ENCODE measurements at regions not wholly inside any gene's neighbourhood (a gene's known extent, or its start where the extent isn't known, plus 50 kb on each side); places are given as distances from the start of the nearest gene placed in this dataset.
"Not testable (repeated sequence)": the region's sequence is repeated elsewhere in the genome, so short reads cannot be mapped to it uniquely, and the experiment has no call there.

DNA sequence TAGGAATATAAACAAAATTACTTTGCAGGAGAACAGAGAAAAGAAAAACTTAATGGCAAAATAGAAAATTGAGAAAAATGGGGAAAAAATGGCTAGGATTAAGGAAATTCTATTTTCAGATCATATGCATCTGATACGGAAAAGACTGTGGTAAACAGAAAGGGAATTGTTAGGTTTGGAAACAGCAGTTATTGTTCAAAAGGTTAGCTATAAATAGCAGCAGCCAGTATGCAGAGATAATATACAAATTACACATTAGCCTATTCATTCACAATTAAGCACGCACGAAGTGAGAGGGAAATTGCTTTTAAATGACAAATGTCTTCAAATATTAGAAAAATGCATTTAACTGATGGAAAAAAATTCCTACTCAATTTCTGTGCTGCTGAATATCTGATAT lies 224.1 kb upstream of the FAM3C start:
- no peak for DNase-seq

DNA sequence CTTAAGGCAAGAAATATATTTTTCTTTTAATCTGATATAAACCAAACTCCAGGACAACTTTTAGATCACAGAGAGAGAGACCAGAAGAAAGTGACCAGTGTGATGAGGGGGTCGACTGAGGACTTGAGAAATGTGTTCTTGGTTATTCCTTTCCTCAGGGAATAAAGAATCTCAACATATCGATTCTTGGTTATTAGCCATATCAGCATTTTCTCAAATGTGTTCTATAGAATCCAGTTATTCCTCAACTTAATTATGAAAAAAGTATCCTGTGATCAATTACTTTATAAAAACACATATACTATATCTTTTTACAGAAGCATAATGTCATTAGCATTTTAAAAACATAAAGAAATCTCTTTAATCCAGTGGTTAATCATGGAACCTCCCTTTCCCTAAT lies 222.1 kb upstream of the FAM3C start:
- DNase-seq, result no peak

GRCh38 chr7:121610243-121610642 lies 214.1 kb upstream of the FAM3C start:
- DNase-seq, result peak; percentile 77

- DNase-seq, result no peak
Measured at GRCh38 chr7:121609208-121609607, 213.1 kb upstream of the FAM3C start.

GRCh38 chr7:121608785-121609184 lies 212.7 kb upstream of the FAM3C start:
- DNase-seq, result peak; percentile 40

- DNase-seq, result not testable (repeated sequence)
Measured at GRCh38 chr7:121608183-121608582, 212.1 kb upstream of the FAM3C start.

DNA sequence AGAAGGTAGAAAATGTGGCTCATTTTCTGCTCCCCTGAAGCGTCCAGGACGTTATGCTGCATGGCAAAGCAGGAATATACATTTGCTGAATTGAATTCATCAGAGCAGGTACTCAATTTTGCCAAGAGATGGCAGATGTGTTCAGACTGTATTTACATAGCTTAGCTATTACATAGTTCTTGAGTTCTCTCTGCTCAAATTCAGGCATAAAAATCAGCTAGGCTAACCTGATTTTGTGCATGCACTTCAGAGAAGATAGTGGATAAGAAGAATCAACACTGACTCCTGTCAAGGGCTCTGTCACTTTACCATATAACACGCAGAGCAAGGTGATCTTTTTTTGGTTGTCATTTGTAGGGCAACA lies 209.2 kb upstream of the FAM3C start:
- DNase-seq, result peak; percentile 42

GRCh38 chr7:121604627-121605316 lies 208.7 kb upstream of the FAM3C start:
- DNase-seq, result no peak

GRCh38 chr7:121603886-121604285 lies 207.8 kb upstream of the FAM3C start:
- no peak for DNase-seq

DNA sequence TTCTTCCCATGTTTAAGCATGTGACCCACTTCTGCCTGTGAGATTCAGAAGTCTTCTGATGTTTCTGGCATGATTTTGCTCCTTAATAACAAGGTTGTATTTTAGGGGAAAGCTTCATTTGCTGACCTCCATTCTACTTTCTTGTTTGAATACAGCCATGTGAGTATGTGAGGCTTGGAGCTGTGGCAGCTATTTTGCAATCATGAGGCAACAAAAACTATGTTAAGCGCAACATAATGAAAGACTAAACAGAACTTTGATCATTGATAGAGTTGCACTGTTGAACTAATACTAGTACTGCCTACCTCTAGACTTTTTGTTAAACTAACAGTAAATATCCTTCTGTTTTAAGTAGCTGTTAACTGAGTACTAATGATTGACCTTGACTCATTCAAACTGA lies 203.8 kb upstream of the FAM3C start:
- DNase-seq, result no peak

GRCh38 chr7:121595758-121596696 lies 199.9 kb upstream of the FAM3C start:
- peak; percentile 80 for DNase-seq

DNA sequence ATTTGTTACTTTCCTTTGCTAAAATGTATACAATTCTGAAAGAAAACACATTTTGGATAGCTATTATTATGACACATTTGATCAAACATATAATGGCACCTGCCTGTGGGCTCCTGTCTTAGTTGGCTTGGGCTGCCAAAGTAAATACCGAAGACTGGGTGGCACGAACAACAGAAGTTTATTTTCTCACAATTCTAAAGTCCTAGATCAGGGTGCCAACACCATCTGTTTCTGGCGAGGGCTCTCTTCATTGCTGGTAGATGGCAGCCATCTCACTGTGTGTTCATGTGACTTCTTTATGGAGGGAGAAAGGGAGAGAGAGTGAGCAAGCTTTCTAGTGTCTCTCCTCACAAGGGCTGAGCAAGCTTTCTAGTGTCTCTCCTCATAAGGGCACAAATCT lies 195.8 kb upstream of the FAM3C start:
- no peak for DNase-seq

DNA sequence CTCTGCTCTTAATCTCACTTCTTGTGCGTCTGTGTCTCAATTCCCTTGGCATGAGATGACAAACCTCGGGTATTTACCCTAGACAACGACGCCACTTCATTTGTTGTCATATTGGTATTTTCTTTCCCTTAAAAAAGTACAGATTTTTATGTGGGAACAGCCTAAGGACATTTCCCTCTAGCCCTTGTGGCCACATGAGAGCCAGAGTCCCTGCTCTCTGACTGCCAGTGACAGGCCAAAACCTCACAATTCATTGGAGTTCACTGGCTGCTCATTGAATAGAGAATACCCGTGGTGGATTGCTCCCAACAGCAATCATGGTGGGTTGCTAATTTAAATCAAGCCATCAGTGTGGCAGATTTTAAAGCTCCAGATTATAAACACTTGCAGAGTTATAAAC lies 191.3 kb upstream of the FAM3C start:
- no peak for DNase-seq

- DNase-seq, result no peak
Measured at GRCh38 chr7:121582258-121582657, 186.2 kb upstream of the FAM3C start.

GRCh38 chr7:121579639-121580038 lies 183.5 kb upstream of the FAM3C start:
- no peak for DNase-seq

DNA sequence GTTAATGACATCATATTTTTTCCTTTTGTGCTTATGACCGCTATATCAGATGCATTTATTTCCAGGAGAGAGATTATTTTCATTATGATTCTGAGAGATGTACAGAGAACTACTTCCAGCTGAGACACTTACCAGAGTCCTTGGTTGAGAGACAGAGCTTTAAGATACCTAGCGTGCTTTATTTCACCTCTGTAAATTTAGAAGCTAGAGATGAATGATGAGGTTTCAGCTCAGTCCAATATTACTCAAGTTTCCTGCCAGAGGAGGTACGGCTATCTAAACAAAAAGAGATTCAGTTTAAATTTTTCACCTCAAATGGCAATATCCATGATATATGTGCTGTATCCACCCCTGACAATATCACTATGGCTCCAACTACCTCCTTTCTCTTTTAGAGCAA lies 182.6 kb upstream of the FAM3C start:
- DNase-seq, result no peak

GRCh38 chr7:121576148-121576917 lies 180.2 kb upstream of the FAM3C start:
- DNase-seq, result no peak

GRCh38 chr7:121575194-121575765 lies 179.2 kb upstream of the FAM3C start:
- no peak for DNase-seq

GRCh38 chr7:121574109-121574508 lies 178.0 kb upstream of the FAM3C start:
- no peak for DNase-seq

DNA sequence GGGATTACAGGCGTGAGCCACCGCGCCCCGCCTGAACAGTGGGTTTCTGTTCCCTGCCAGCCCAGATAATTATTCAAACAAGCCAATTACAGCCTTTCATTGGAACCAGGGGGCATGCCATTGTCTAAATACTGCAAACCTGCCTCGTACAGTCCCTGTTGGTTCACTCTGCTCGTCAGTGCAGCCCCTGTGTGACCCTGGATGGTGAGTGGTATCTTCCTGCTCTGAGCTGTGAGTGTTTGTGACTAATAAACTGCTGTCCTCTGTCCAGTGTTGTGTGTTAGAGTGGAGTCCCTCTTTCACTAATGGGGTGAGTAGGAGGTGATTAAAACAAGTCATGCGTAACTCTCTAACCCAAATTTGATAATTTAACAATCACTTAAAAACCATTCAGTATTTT lies 176.5 kb upstream of the FAM3C start:
- DNase-seq, result no peak

DNA sequence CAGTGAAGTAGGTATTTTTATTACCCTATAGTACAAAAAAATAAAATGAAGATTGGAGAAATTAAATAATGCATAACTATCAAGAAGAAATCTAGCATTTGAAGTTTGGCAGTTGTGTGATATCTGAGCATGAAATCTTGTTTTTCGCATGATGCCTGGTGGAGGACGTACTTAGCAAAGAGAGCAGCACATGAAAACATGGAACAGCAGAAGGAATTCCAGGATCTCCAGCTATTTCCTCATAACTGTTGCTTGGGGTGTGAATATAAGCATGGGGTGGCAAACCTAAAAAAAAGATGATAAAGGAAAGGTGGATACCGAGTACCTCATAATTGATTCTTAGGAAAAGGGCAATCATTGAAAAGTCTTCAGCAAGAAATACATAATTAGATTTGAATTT lies 174.3 kb upstream of the FAM3C start:
- no peak for DNase-seq

- DNase-seq, result no peak
Measured at GRCh38 chr7:121563177-121563576, 167.1 kb upstream of the FAM3C start.

GRCh38 chr7:121562259-121562658 lies 166.2 kb upstream of the FAM3C start:
- no peak for DNase-seq

All from tongue (tissue), 1 donor.